ENCODE measurements at regions not wholly inside any gene's neighbourhood (a gene's known extent, or its start where the extent isn't known, plus 50 kb on each side); places are given as distances from the start of the nearest gene placed in this dataset.

GRCh38 chr3:78279091-78279490, 1239.2 kb downstream of the ROBO2 start:
- no peak for TF ChIP-seq EZH2 (IDR thresholded peaks at IDR 0.05; ENCODE audit: borderline replicate concordance, low read depth, low read length, severe bottlenecking)
- TF ChIP-seq POLR2A (IDR thresholded peaks at IDR 0.05; ENCODE audit: low read depth, low read length), result no peak
- no peak for TF ChIP-seq CTCF (IDR thresholded peaks at IDR 0.05; ENCODE audit: extremely low read depth in 1 of 2, insufficient read depth in 1 of 2, low read depth in 1 of 2, low read length in 2 of 2)
- TF ChIP-seq JUN (IDR thresholded peaks at IDR 0.05; ENCODE audit: borderline replicate concordance, insufficient read depth, insufficient read length, low read depth), result no peak
- TF ChIP-seq MAX (IDR thresholded peaks at IDR 0.05; ENCODE audit: insufficient read depth, insufficient read length), result no peak
- no peak for TF ChIP-seq GATA2 (IDR thresholded peaks at IDR 0.05; ENCODE audit: insufficient read depth, insufficient read length, low read depth, low read length)
- no peak for TF ChIP-seq POLR2AphosphoS5 (IDR thresholded peaks at IDR 0.05; ENCODE audit: insufficient read depth, low read depth, low read length)

All from endothelial cell of umbilical vein (primary cell).